GM12875 (cell line): ENCODE measurements at regions not wholly inside any gene's neighbourhood (a gene's known extent, or its start where the extent isn't known, plus 50 kb on each side); places are given as distances from the start of the nearest gene placed in this dataset.

Experiments
- H3K4me3 ChIP-seq: one replicate; pipeline ENCODE4 v1.5.1; 2011; ENCODE audit warnings: low read depth, low read length, control low read depth
- CTCF ChIP-seq: IDR thresholded peaks from 2 replicates; pipeline ENCODE4 v1.5.1; 2011; ENCODE audit warnings: low read depth, mild to moderate bottlenecking, control low read depth, inconsistent platforms, low read length, moderate library complexity, borderline replicate concordance; ENCODE audit not compliant: insufficient read depth

- TF ChIP-seq CTCF, result no peak
- H3K4me3 ChIP-seq, result no peak overlapping the region
Measured at GRCh38 chr6:103177791-103178190, 1681.9 kb downstream of the HACE1 start.

GRCh38 chr6:103175056-103175455, 1684.7 kb downstream of the HACE1 start:
- TF ChIP-seq CTCF, result no peak
- H3K4me3 ChIP-seq, result no peak overlapping the region

- H3K4me3 ChIP-seq, result no peak overlapping the region
- no peak for TF ChIP-seq CTCF
Measured at GRCh38 chr6:103167345-103168071, 1692.2 kb downstream of the HACE1 start.

GRCh38 chr6:103154779-103155572, 1704.7 kb downstream of the HACE1 start:
- no peak for TF ChIP-seq CTCF
- H3K4me3 ChIP-seq, result no peak overlapping the region

- no peak for TF ChIP-seq CTCF
- H3K4me3 ChIP-seq, result no peak overlapping the region
Measured at GRCh38 chr6:103153016-103153415, 1706.7 kb downstream of the HACE1 start.

- no peak overlapping the region for H3K4me3 ChIP-seq
- TF ChIP-seq CTCF, result no peak
Measured at GRCh38 chr6:103142902-103143301, 1716.8 kb downstream of the HACE1 start.
